22Rv1 (cell line): ENCODE measurements at regions not wholly inside any gene's neighbourhood (a gene's known extent, or its start where the extent isn't known, plus 50 kb on each side); places are given as distances from the start of the nearest gene placed in this dataset.

Source experiments
- ZFX ChIP-seq: fragments of 450-650 bp; IDR thresholded peaks from 2 replicates; pipeline ENCODE4 v1.6.1; 2017; ENCODE audit warnings: antibody characterized with exemption, borderline replicate concordance
- TF ChIP-seq, protein P1 (sequence below): fragments of 450-650 bp; IDR thresholded peaks from 2 replicates; pipeline ENCODE4 v1.5.1; 2017; ENCODE audit warnings: mild to moderate bottlenecking

DNA sequence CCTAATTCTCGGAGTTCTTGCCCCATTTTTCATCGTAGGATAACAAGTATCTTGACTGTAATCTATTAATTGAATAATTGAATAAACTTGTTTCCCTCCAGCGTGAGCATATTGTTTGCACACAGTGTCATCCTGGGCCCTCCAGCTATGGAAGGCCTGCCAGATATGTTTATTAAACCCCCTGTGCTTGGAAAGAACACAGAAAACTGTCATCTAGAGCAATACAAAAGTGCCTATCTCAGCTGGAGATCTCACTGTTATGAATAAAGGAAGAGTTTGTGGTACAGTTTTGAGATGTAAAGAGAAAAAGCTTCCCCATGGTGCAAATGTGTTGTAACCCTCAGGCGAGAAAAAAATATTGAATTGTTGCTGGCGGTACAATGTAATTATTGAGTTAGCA lies 405.9 kb downstream of the SOX2 start:
- TF ChIP-seq, protein P1, sequence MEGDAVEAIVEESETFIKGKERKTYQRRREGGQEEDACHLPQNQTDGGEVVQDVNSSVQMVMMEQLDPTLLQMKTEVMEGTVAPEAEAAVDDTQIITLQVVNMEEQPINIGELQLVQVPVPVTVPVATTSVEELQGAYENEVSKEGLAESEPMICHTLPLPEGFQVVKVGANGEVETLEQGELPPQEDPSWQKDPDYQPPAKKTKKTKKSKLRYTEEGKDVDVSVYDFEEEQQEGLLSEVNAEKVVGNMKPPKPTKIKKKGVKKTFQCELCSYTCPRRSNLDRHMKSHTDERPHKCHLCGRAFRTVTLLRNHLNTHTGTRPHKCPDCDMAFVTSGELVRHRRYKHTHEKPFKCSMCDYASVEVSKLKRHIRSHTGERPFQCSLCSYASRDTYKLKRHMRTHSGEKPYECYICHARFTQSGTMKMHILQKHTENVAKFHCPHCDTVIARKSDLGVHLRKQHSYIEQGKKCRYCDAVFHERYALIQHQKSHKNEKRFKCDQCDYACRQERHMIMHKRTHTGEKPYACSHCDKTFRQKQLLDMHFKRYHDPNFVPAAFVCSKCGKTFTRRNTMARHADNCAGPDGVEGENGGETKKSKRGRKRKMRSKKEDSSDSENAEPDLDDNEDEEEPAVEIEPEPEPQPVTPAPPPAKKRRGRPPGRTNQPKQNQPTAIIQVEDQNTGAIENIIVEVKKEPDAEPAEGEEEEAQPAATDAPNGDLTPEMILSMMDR = no peak
- TF ChIP-seq ZFX = no peak
